GM19324 (cell line): ENCODE measurements at regions not wholly inside any gene's neighbourhood (a gene's known extent, or its start where the extent isn't known, plus 50 kb on each side); places are given as distances from the start of the nearest gene placed in this dataset.
"Not testable (repeated sequence)": the region's sequence is repeated elsewhere in the genome, so short reads cannot be mapped to it uniquely, and the experiment has no call there.

Experiments
- ATAC-seq: cut with Tn5 transposase; IDR thresholded peaks from one replicate; pipeline ENCODE4 v1.9.1; 2021; ENCODE audit warnings: mild to moderate bottlenecking, moderate library complexity; ENCODE audit not compliant: unreplicated experiment, low FRiP score

DNA sequence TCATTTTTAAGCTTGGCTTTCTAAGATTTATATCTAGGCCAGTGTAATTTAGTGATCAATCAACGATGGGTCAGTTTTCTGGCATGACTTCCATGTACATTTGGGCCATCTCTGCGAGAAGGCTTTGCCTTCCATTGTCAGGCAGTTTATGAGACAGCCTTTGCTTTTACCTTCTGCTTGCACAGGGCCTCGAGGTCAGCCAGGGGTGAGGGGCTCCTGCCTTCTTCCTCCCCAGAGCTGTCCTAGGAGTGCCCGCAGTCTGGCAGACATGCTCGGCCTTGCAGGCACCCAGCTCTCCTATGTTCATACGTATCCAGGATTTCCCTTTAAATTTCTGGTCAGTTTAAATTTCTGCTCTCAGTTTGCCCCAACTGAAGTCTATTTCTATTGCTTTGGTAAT, 367.2 kb downstream of the SMOC2 start:
- no peak for ATAC-seq

DNA sequence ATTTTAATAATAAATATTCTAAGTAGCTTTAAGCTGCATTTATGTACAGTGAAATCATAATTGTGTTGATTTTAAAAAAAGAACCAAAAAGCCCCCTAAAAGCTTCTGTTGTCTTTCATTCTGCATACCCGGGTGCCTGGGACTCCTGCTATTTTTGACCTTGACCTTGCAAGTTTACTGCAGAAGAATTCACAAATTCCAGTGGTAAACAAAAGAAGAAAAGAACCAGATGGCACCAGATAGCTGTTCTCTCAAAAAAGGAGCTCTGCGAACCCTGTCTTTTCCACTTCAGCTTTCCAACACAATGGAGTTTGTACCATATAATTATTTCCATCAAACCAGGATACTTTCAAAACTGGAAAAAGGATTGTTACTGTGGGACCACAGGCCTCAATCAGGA, 363.3 kb downstream of the SMOC2 start:
- ATAC-seq, result no peak

GRCh38 chr6:168803874-168804273, 362.9 kb downstream of the SMOC2 start:
- ATAC-seq, result no peak

- ATAC-seq, result no peak
These were observed 358.1 kb downstream of the SMOC2 start for GRCh38 chr6:168799067-168799466.

DNA sequence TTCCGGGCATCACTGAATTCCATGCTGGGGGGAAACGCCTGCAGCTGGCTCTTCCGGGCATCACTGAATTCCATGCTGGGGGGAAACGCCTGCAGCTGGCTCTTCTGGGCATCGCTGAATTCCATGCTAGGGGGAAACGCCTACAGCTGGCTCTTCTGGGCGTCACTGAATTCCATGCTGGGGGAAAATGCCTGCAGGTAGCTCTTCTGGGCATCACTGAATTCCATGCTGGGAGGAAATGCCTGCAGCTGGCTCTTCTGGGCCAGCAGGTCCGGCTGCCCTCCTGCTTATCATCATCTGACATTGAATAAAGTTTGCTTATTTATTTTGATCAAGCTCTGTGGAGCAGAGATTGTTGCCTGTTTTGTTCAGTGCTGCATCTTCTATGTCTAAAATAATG, 355.1 kb downstream of the SMOC2 start:
- no peak for ATAC-seq

GRCh38 chr6:168795611-168796010, 354.6 kb downstream of the SMOC2 start:
- not testable (repeated sequence) for ATAC-seq

DNA sequence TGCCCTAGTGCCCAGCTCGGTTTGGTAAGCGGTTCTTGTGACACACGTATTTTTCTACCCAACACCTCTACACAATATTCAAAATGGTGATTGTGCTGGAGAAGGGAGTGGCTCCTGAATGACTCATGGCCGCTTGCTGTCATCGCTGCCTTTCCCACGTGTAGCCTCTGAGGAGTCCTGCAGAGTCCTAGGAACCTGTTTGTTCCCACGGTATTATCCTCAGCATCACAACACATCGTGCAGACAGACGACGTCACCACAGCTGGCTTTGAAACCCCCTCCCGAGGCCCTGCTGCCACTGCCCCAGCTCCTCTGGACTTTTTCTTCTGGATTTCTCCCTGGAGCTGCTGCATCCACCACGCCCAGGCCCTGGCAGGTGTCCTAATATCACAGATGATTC, 353.5 kb downstream of the SMOC2 start:
- no peak for ATAC-seq

DNA sequence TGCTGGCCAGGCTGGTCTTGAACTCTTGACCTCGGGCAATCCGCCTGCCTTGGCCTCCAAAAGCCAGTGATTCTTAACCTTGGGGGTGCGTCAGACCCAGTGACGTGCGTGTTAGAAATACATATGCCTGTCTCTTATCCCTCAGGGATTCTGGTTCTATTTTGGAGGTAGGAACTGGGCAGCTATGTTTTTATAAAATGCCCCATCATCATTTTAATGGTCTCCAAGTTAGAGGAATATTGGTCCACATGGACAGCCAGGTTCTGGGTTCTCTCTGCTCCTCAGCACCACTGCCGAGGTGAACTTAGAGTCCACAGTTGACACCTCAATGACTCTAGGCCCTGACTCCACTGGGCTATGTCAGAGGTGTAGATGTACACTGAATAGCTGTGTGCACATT, 352.7 kb downstream of the SMOC2 start:
- no peak for ATAC-seq

DNA sequence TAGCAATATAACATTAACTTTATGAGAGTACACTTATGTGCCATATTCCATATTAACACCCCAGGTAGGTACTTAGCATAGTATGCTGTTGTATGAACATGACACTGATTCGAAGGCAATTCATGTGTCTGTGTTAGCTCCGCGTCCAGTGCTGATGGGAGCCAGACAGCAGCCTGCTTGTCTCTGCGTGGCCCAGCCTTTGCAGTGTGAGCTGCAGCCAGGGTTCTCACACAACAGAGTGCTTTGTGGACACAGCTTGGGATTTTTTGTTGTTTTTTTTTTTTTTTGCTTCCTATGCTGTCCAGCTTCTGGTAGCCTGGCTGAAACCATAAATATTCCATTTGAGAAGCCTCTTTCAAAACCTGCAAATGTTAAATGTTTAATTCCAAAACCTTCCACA, 350.9 kb downstream of the SMOC2 start:
- no peak for ATAC-seq

DNA sequence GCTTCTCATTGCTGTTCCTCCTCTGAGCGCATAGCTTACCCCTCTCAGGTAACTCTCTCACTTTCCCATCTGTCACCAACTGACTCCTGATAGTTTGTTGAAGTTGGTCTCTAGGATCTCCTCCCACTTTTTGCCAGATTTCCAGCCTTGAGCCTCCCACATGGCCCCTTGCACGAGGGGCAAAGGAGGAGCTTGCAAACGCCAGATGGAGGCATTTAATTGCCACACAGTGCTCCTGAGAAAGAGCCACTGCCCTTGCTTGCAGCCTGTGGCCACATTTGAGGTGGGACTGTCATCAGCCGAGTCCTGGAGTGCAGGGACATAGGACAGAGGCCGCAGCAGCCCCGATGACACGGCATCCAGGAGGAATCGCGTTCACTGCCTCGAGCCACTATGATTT, 348.7 kb downstream of the SMOC2 start:
- no peak for ATAC-seq

- no peak for ATAC-seq
These were observed 344.9 kb downstream of the SMOC2 start for GRCh38 chr6:168785720-168786511.

DNA sequence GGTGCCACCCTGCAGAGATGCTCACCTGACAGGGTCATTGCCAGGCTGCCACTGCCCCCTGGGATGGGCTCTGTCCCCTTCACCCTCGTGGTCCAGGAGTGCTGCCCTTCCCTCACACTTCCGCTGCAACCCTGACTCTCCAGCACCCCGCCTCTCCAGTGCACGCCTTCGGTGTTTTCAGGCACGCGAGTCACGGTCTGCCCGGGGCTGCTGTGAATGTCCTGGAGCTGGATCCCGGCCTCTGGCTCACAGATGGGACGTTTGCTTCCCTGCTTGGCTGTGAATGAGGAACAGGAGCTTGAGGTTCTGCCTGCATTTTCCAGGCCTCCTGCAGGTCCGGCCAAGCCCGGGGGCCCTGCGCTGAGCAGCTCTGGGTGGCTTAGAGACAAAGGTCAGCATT, 343.4 kb downstream of the SMOC2 start:
- ATAC-seq, result no peak

GRCh38 chr6:168783720-168784119, 342.7 kb downstream of the SMOC2 start:
- no peak for ATAC-seq

DNA sequence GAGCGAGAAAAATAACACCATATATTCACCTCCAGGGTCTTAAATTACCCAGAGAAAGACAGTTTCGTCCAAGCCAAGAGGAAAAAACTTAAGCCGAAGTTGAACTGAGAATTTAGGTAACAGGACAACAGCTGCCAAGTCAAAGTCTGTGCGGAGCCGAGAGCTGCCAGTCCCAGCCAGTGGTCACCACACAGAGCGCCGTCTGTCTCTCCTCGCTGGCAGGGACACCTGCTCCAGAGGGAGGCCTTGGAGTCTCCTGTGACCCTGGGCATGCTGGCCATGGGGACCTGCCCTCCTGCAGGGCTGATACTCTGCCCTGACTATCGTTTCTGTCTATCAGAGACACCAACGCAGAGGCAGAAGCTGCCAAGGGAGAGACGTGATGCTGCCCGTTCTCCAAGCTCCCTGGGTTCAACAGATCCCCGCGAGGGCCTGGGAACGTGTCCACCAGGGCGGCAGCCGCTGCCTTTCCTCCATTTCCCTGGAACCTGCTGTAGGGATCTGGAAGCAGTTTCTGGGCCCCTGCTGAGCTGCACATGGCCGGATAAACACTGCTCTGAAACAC, 341.3 kb downstream of the SMOC2 start:
- no peak for ATAC-seq

DNA sequence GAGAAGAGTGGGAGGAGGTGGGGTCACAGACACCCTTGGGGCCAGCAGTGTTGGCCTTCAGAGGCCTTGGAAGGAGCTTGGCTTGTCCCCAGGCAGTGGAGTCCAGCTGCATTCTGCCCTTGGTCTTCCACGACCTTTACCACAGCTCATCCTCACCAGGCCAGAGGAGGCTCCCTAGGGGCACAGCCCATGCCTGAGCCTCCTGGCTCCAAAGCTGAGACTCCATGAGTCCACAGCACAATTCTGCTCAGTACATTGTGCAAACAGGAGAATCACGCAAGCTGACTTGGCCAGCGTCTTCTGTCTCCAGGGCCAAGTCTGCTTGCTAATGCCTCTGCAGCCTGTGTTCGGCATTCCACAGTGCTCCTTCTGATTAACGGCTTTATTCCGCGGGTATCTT, 337.2 kb downstream of the SMOC2 start:
- no peak for ATAC-seq

- ATAC-seq, result no peak
These were observed 333.4 kb downstream of the SMOC2 start for GRCh38 chr6:168774381-168774780.

DNA sequence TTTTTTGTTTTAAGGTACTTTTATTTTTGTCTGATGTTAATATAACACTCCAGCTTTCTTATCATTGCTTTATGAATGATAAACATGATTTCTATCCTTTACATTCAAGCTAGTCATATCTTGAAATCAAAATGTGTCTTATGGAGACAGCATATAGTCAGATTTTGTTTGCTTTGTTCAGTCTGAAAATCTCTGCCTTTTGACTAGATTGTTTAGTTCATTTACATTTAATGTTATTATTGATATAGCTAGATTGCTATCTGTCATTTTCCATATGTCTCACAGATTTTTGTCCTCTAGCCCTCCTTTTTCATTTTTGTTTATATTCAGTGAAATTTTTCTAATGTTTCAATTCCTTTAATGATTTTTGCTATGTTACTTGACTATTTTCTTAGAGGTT, 332.8 kb downstream of the SMOC2 start:
- no peak for ATAC-seq

DNA sequence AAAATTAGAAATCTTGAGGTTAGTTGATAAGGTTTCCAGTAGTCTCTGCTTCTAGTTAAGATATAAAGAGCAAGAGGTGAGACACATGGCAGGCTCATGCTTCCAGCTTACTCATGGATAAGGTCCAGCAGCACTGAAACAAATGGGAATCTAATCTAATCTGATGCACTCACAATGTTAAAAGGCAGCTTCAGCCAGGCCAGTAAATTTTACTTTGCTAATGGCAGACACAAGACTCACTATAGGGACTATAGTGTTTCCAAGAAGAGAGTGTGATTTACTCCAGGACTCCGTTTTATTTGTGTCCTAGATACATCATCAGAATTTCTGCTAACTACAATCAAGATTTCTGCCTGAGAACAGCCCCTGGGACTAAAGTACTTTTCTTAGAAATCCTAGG, 324.8 kb downstream of the SMOC2 start:
- no peak for ATAC-seq

GRCh38 chr6:168756009-168756634, 315.1 kb downstream of the SMOC2 start:
- no peak for ATAC-seq

GRCh38 chr6:168746643-168747042, 305.7 kb downstream of the SMOC2 start:
- no peak for ATAC-seq

DNA sequence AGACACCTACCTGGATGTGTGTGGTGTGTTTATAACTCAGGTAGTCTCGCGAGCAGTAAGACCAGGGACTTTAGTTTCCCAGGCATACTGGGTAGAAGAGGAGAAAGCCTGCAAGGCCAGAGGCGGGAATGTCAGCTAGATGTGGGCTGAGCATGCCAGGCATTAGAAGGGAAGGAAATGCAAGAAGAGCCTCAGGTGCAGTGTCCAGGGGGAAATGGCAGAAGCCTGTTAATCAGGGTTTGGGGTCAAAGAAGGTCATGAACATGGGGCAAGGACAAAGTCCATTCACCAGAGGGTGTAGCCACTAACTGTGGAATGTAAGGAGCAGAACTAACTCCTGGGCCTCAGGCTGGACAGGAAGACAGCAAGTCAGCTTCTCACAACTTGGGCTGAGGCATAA, 305.0 kb downstream of the SMOC2 start:
- no peak for ATAC-seq

DNA sequence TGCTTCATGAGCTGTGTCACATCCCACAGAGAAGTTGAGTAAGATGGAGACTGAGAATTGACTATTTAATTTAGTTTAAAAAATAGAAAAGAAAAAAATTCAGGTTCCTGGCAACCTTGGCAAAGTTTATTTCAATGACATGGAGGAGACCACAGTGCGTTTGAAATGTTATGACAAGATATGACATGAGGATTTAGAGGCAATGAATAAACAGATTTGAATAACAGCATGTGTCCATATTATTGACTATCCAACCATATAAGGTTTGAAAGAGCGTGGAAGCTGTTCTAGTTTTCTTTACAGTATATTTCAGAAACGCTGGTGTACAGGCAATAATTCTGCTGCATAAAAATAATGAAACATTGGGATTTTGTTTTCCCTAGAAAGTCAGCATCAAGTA, 303.9 kb downstream of the SMOC2 start:
- no peak for ATAC-seq
